GM08714 (cell line): ENCODE measurements at regions not wholly inside any gene's neighbourhood (a gene's known extent, or its start where the extent isn't known, plus 50 kb on each side); places are given as distances from the start of the nearest gene placed in this dataset.

ENCODE experiments used
- H3K4me3 ChIP-seq: fragments of 200-500 bp; sonication (Bioruptor generic); 2 replicates; pipeline ENCODE4 v1.5.1; 2014; ENCODE audit warnings: mild to moderate bottlenecking, low read length, inconsistent platforms
- ZNF274 ChIP-seq: IDR thresholded peaks from 2 replicates; pipeline ENCODE4 v1.6.1; 2012; ENCODE audit warnings: mild to moderate bottlenecking, low read depth, low read length

DNA sequence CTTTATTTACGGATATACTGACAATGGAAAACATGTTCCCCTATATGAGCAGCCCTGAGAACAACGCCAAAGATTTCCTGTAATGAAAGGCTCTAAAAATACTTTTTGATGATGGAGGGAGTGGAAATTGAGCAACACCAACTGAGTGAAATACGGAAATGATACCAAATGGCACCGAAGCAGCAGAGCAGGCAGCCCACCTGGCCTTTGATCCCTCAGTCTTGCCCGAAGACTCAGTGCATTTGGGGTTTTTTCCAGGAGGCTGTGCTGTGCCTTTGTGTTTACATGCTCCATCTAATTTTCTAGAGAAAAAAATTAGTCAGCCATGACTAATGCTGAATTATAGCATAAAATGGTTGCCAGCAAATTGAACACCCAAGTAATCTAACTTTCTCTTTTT, 169.9 kb upstream of the RBPJ start:
- H3K4me3 ChIP-seq = no peak overlapping the region
- no peak for TF ChIP-seq ZNF274

DNA sequence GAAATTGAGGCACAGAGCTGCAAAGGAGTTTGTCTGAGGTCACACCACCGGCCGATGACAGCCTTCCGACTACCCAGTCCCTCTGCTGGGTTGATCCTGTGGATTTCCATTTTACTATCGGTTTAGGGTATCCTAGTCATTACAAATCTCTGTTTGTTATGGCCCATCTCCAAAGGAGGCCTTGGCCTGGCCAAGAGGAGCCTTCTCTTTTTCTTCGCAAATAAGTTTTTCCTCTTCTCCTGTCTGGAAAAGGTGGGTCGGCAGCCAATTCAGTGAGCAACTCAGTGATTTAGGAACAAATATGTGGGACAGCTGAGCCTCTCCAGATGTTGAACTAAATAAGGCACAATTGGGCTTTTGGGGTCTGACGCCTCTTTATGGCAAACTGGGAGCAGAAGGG, 169.2 kb upstream of the RBPJ start:
- no peak for TF ChIP-seq ZNF274
- no peak overlapping the region for H3K4me3 ChIP-seq

DNA sequence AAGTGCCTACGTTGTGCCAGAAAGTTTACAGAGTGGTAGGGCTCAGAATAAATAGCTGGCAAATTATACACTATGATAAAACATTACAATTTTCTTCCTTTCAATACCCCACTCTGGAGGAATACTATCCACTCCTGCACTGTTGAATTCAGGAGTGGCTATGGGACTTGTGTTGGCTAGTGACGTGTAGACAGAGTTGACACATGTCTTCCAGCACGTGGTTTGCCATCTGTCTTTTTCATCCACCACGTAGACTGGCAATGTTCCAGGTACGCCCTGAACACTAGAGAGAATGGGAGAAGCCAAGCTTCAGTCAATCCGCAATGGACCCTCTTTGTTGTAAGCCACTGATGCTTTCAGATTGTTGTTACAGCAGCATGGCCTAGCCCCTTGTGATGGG, 168.8 kb upstream of the RBPJ start:
- H3K4me3 ChIP-seq = no peak overlapping the region
- no peak for TF ChIP-seq ZNF274

DNA sequence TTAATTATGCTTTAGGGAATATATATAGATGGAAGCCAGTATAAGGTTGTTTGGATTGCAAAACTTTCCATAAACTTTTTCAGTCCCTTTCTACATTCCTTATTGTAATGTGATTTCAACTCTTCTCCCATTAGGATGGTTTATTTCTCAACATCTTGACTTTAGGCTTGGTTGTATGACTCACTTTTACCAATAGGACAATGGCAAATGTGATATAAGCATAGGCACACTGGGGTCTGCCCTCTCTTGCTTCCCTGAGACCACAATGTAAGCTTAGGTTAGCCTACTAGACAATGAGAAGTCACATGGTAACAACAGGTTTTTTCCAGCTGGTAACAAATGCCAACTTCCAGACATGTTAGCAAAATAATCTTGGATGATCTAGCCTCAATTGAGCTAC, 163.3 kb upstream of the RBPJ start:
- TF ChIP-seq ZNF274 = no peak
- no peak overlapping the region for H3K4me3 ChIP-seq

DNA sequence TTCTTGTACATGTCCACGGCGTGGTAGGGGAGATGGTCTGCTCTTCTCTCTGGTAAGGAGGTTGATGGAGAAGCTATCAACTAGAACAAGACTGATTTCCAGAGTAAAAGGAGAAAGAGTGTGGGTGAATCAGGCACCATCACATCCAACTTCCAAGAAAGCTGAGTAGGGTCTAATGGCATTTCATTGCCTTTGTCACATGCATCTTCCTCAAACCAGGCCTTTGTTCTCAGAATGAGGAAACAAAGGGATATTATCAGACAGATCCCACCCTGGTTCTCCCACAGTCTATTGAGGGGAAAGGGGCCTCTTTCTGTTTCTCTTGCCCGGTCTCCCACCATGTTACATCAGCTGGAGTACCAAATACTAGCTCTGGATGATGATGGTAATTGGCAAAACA, 160.2 kb upstream of the RBPJ start:
- TF ChIP-seq ZNF274 = no peak
- H3K4me3 ChIP-seq = no peak overlapping the region

DNA sequence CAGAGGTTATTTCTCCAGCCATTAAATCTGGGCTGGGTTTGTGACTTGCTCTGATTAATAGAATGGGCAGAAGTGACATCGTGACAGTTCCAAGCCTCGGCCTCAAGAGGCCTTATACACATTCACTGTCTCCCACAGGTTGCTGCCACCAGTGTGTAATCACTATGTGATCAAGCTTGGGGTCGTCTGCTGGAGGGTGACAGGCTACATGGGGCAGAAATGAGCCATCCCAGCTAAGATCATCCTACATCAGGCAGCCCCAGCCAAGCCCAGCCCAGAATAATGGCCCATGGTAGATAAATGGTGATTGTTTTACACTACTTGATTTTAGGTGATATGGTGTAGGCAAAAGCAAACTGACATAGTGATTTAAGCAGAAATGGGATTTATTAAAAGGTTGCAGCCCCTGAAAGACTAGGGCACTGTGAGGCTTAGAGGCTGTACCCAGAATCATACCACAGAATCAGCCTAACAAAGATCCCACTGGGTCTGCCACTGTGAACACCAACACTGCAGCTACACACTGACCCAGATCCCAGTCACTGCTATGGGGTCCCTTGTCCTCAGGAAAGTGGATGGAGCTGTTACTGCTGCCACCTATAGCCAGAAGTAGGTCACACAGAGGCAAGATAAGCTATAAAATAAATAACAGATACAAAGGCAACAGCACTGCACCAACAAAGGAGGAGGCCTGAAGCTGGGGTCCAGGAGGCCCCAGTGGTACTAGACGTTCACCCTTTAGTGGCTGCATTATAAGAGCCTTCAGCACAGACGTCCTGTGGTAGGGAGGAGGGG, 159.6 kb upstream of the RBPJ start:
- H3K4me3 ChIP-seq = no peak overlapping the region
- TF ChIP-seq ZNF274 = no peak

DNA sequence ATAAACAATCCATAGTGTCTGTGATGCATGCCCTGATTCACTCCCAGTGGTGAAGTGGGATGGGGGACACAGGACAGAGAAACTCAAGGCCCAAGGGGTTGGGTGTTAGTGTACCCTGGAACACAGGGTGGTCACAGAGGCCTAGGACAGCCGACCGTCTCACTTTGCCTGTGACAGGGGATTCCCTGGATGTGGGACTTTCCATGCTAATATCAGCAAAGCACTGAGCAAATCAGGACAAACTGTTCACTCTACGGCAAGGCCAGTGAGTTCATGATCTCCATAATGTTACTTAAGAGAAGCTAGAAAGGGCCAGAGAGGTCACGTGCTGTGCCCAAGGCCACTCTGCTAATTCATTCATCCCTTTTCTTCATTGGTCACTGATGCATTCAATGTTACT, 158.7 kb upstream of the RBPJ start:
- TF ChIP-seq ZNF274 = no peak
- H3K4me3 ChIP-seq = no peak overlapping the region

DNA sequence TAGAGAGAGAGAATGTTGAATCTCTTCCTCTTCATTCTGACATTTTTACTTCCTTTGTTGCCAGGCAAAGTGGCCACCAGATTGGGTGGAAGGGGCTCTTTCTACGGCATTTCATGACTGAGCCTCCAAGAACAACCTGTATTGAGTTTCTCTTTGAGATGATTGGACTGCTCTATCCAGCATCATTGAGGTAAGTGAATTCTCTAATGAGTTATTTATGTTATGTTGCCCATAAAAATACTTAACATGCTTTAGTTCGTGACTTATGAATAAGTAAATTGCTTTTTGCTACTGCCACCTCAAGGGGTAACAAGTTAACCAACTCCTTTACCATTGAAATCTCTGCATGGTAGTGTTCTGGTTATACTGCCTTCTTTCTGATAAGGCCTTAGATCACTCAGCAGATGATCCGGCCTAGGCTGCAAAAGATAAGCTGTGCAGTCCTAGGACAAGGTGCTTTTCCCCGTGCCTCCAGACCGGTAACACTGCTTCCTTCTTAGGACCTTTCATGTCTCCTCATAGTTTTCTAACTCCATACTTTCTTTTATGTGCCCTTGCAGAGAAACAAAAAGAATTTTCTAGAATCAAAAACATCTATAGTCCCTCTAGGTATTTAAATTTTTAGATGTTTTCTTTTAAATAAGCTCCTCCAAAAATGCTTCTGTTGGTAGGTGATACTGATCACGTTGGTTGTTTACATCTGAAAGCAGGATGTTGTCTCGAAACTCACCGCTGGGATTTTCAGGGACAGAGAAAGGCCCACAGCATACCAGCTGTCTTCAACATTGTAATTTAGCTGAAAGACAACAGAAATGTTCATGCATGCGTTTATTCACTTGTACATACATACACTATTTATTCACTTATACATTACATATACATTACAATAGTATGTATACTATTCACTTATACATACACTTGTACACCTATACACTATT, 157.1 kb upstream of the RBPJ start:
- H3K4me3 ChIP-seq = no peak overlapping the region
- no peak for TF ChIP-seq ZNF274

DNA sequence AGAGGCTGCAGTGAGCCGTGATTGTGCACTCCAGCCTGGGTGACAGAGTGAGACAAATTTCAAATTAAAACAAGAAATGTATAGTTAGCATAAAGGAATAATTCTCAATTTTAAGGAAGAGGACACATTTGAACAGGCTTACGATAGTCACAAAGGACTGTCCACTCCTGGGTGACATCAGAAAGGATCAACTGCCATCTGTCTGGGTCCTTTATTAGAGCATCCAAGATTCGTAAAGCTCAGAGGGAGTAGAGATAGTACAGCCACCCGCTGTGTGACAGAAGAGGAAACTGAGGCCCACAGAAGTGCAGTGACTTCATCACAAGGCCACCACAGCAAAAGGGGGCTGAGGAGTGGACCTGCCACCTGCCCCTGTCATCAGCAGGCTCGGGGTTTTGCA, 149.3 kb upstream of the RBPJ start:
- H3K4me3 ChIP-seq = no peak overlapping the region
- no peak for TF ChIP-seq ZNF274

DNA sequence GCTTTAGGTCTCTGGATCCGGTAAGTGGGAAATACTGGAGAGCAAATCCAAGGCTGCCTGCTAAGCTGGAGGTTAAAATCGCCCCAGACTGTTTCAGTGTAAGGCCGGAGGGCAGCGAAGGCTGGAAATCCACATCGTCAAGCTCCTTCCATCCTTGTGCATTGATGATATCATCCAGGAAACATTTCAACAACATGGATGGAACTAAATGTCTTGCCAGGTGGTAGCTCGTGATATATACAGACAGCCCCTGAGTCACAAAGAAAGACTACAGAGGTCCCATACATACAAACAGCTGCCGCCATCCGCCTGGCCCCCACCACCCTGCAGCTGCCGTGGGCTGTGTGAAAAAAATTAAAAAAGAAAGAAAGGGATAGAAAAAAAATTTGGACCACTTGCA, 148.9 kb upstream of the RBPJ start:
- no peak for TF ChIP-seq ZNF274
- H3K4me3 ChIP-seq = no peak overlapping the region

DNA sequence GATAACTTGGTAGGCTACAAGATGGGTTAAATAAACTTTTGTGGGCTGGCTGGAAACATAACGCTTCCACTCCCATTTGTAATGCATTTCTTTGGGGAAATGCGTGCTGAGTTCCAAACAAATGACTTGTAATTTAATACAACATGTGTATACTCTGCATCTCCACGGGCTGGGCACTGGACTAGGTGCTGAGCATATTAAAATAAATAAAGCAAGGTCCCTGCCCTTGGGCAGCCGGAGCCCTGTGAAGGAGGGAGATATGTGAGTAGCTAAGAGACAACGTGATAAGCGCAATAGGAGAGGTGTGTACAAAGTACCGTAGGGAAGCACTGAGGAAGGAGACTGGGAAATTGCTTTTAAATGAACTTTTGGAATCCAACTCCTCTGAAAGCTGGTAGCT, 147.2 kb upstream of the RBPJ start:
- no peak overlapping the region for H3K4me3 ChIP-seq
- TF ChIP-seq ZNF274 = no peak

DNA sequence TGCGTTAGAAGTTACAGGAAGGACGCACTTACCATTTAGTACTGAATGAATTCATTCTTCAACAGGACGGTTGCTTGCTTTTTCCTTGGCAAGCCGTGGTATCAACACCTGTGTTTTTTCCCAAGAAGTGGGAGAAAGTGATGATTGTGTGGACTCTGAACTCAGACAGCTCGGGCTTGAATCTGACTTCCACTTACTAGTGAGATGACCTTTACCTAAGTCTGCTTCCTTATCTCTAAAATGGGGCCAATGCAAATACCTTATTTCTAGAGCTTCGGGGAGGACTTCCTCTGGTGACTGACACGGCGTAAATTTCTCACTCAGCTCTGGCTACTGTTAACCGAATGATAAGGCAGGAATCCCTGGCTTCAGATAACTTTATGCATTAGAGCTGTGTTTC, 146.8 kb upstream of the RBPJ start:
- no peak overlapping the region for H3K4me3 ChIP-seq
- TF ChIP-seq ZNF274 = no peak

DNA sequence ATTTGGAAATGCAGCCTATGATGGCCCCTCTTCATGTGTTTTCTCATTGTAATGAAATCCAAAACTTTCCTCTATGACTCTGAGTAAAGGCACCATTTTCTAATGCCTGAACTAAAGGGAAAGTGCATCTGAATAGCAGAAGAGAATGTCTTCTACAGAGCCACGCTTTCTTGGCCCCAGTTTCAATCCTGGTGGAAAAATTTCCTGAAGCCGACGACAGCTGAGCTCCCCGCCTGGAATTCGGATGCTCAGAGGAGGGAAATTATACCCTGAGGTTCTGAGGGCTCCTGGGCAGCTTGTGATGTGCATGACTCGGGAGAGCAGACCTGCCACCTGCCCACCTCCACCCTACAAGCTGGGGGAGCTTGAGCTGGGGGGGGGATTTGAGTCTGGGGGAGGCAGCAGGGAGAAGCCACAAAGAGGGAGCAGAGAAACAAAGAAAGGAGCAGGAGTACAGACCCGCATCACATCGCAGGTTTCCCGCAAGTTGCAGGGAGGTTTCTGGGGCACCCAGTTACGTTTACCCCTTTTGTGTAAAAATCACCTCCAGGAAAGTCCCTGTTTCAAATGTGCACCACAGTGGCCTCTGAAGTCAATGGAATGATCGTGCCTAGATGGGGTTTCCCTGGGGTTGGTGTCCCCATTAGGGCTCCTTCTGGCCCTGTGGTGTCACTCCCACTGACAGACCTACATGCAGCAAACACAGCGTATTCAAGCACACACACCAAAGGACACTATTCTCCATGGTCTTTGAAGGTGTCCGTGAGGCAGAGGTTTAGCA, 145.6 kb upstream of the RBPJ start:
- TF ChIP-seq ZNF274 = no peak
- H3K4me3 ChIP-seq = no peak overlapping the region

DNA sequence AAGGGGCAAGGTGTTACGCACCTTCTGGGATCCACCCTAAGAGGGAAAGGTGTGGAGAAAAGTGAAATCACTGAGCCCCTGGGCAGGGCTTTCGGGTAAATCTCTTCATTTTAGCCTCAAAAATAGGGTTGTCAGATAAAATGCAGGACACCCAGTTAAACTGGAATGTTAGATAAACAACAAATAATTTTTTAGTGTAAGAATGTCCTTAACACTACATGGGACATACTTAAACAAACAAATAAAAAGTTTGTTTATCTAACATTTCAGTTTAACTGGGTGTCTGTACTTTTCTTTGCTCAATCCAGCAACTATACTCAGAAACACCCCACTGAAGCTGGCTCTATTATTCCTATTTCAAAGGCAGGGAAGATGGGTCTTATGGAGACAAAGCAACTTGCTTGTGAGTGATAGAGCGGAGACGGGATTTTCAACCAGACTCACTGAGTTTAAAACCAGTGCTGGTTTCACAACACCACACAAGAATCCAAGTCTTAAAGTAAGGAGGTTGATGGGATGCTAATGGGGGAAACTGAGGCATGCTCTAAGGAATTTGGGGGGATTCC, 144.8 kb upstream of the RBPJ start:
- no peak overlapping the region for H3K4me3 ChIP-seq
- TF ChIP-seq ZNF274 = no peak
